LNCAP (cell line): ENCODE measurements at regions not wholly inside any gene's neighbourhood (a gene's known extent, or its start where the extent isn't known, plus 50 kb on each side); places are given as distances from the start of the nearest gene placed in this dataset.

Experiments used
- CTCF ChIP-seq: fragments of 450-650 bp; IDR thresholded peaks from 2 replicates; pipeline ENCODE4 v1.5.1; 2017; ENCODE audit warnings: mild to moderate bottlenecking

GRCh38 chr14:43012817-43013216, 1406.1 kb downstream of the LRFN5 start:
- no peak for TF ChIP-seq CTCF

DNA sequence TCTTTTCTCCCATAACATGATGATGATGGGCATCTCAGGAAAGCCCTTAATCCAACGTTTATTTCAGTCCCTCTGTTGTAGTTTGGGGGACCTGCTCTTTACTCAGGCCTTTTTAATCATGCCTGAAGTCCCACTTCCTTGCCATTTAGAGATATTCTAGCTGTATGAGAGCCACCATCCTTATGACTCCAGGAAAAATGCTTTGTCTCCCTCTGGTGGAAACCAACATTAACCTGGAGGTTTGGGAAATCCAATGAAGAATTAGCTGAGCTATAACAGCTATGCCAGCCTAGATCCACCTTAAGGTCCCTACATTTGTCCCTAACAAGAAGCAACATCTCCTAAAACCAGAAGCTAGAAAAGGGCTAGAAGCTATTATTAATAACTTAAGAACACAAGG, 1399.1 kb downstream of the LRFN5 start:
- TF ChIP-seq CTCF = peak; percentile 31; the same call in 1 of the 2 replicates

DNA sequence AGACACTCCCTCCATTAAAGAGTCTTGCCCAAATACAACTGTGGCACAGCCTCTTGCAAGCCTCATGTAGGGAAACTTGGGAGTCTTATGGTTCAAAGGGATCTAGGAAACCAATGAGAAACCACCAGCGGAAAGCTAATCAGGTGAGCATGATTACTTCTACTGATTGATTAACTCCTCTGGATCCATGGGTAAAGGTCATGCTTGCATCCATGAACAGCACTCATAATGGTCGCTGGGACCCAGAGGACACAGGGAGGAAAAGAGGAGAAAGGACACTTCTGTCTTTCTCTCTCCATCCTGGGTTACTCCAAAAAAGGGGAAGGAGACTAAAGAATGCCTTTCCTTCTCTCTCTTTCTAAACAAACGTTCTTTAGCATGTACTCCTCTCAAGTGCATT, 1397.2 kb downstream of the LRFN5 start:
- TF ChIP-seq CTCF = no peak

GRCh38 chr14:43001731-43002130, 1395.1 kb downstream of the LRFN5 start:
- TF ChIP-seq CTCF = no peak

DNA sequence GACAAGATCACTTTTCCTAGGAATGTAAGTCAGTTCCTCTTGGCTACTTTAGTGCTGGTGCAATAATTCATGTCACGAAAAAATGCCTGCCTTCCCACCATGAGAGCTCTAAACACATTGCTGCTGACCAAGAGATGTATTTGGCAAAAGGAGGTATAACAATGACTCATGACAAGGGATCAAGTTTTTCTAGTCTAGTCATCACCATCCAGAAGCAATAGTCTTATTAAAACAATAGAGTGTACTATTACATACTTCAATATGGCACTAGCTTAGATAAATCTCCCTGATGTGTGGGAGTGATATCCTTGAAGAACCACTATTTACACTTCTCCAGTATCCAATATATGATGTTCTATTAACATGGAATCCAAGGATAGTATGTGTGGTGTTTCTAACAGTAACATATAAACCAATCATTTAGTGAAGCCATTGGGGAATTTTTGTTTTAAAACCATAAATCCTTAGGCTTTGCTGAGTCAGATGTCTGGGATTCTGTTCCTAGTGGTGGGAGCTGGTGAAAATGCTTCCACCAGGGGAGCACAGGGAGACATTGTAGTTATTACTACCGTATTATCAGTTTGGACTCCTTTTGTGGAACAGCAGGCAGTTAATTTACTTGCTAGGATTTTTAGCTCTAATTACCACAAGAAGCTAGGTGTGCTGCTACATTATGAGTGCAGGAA, 1387.5 kb downstream of the LRFN5 start:
- TF ChIP-seq CTCF = no peak

DNA sequence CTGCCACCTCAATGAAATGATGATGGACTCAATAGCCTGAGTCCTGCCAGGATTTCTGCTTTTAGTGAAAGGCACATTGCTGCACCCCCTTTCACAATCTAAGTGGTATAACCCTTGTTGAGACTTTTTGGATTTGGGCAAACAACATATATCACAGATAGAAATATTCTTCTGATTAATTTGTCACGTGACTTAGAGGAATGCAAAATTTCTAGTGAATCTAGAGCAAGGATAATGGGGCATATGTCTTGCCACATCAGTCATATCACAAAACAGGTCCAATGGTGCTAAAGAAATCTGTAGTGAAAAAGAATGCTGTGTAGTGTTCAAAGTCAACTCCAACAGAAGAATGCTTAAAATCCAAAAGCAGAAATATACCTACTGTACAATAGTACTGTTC, 1386.3 kb downstream of the LRFN5 start:
- TF ChIP-seq CTCF = no peak

DNA sequence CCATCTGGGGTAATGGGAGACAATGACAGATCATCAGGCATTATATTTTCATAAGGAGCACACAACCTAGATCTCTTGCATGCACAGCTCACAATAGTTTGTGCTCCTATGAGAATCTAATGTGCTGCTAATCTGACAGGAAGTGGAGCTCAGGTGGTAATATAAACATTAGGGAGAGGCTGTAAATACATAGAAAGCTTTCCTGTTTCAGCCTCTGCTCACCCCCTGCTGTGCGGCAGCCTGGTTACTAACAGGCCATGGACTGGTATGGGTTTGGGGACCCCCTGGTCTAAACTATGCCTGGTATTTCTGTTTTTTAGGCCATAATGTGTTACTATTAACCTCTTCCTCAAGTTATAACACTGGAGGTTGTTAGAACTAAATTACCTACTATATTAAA, 1373.7 kb downstream of the LRFN5 start:
- no peak for TF ChIP-seq CTCF

DNA sequence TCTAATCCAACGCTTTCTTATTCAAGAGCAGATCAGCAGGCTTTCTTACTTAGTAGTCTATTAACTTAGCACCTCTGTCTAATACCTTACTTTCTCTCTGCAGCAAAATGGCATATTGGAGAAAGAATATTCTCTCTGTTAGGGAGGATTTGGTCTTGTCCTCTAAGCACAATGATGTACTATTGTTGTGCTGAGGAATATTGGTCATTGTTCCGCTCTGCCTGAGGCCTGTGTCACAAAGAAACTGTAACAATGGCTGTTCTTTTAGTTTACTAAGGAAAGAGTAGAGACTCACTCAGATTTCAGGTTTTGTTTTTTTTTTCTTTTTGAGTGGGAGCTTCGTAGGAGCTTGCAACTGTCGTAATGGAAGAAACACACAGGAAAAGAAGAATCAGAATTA, 1358.8 kb downstream of the LRFN5 start:
- TF ChIP-seq CTCF = no peak
